GM12892 (cell line): ENCODE measurements at regions not wholly inside any gene's neighbourhood (a gene's known extent, or its start where the extent isn't known, plus 50 kb on each side); places are given as distances from the start of the nearest gene placed in this dataset.
"Not testable (repeated sequence)": the region's sequence is repeated elsewhere in the genome, so short reads cannot be mapped to it uniquely, and the experiment has no call there.

Experiments used
- POLR2A ChIP-seq: IDR thresholded peaks from 2 replicates; pipeline ENCODE4 v1.6.1; 2011; ENCODE audit warnings: low read depth, low read length, control low read depth
- POLR2AphosphoS5 ChIP-seq: IDR thresholded peaks from 2 replicates; pipeline ENCODE4 v1.6.1; 2011; ENCODE audit warnings: low read depth, low read length, control low read depth

GRCh38 chr13:46451145-46451544 is 64.1 kb upstream of the RUBCNL start:
- not testable (repeated sequence) for TF ChIP-seq POLR2AphosphoS5, POLR2A
